Colon (tissue), 2 donors: ENCODE measurements at regions not wholly inside any gene's neighbourhood (a gene's known extent, or its start where the extent isn't known, plus 50 kb on each side); places are given as distances from the start of the nearest gene placed in this dataset.
A peak's percentile ranks its signal among the peaks of the same experiment; 100 is the strongest.
"Not testable (repeated sequence)": the region's sequence is repeated elsewhere in the genome, so short reads cannot be mapped to it uniquely, and the experiment has no call there.

Experiments
- FAIRE-seq: peaks from 2 replicates; lab custom pipeline; 2012; peaks lifted over from hg19 to GRCh38; lab: Jason Lieb, UNC
- donor health status: control.
- donor health status: control.

DNA sequence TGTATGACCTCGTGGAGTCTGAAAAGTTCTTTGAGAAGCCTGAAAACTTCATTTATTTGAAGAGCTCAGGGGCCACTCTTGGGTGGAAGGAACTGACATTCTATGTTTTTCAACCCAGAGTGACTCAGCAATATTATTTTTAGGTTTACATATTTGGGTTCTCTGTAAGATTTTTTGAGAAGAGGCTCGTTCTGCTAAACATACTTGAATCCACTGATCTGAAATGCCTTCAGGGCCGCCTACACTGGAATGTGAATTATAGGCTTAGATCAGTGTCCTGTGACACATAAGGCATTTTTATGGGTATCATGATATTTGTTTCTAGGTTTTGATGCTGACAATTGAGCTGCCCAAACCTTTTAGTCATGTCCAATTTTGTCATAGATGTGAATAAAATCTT lies 86.2 kb downstream of the PSAT1 start:
- FAIRE-seq, result no peak

- no peak for FAIRE-seq
Measured at GRCh38 chr9:78386348-78386747, 89.4 kb downstream of the PSAT1 start.

DNA sequence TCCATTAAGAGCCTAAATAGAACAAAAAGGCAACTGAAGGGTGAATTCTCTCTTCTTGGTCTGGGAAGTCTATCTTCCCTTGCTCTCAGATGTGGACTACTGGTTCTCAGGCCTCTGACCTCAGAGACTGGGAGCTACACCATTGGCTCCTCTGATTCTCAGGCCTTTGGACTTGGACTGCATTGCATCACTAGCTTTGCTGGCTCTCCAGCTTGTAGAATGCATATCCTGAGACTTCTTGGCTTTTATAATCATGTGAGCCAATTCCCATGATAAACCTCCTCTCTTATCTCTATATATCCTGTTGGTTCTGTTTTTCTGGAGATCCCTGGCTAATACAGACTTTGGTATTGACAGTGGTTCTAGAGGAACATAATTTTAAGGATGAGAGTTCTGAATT lies 89.8 kb downstream of the PSAT1 start:
- no peak for FAIRE-seq

DNA sequence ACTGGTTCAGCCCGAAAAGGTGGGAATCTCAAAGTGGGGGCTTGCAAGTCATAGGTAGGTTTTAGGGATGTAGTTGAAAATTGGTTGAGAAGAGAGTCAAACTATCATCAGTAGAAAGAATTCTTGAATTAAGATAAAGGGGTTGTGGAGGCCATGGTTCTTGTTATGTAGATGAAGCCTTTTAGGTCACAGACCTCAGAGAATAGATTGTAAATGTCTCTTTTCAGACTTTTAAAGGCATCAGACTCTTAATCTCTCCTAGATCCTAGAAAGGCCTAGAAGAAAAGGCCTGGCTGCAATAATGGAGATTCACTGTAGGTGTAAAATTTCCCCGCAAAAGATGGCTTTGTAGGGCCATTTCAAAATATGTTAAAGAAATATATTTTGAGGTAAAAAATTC lies 96.4 kb downstream of the PSAT1 start:
- FAIRE-seq, result no peak

DNA sequence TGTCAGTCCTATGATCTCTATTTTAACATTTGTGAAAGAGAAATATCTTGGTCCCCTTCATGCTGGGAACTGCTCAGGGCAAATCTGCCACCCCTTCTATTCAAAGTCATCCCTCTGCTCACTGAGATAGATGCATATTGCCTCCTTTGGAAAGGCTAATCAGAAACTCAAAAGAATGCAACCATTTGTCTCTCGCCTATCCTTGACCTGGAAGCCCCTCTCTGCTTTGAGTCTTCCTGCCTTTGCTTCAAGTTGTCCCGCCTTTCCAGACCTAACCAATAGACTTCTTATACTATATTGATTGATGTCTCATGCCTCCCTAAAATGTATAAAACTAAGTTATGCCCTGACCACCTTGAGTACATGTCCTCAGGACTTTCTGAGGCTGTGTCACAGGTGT lies 97.0 kb downstream of the PSAT1 start:
- FAIRE-seq, result no peak

DNA sequence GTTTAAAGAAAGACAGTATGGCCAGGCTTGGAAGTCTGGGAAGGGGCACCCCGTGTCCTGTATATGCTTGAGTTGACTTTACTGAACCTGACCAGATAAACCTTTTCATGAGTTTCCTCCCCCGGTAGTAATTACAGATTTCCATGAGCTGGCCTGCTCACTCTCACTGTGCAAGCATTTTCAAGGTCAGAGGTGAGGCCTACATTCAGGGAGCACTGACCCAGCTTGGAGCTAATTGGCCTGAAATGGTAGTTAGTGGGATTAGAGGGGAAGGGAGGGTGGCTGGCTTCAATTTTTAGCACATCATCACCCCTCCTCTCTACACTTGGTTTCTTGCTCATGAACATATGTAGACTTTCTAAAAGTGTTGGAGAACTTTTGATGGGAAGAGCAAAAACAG lies 99.2 kb downstream of the PSAT1 start:
- FAIRE-seq, result no peak

GRCh38 chr9:78397045-78397444 lies 100.1 kb downstream of the PSAT1 start:
- FAIRE-seq, result no peak

DNA sequence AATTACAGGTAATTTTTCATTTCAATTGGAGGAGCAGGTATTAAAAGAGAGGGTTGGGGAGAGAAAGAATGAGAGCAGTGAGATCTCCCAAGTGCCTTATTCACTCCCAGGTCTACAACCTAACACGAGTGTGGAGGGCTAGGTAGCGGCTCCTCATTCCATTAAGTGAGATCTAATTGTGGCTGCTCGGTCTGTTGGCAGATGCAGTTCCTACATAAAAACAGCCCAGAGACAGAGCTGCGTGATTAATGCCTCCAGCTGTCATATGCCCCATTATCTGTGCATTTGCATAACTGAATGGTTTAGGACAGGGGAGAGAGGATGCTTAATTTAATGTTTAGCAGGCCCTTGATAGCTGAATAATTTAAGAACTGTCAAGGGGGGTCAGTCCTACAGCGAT lies 100.5 kb downstream of the PSAT1 start:
- FAIRE-seq, result no peak

- no peak for FAIRE-seq
Measured at GRCh38 chr9:78399153-78399552, 102.2 kb downstream of the PSAT1 start.

DNA sequence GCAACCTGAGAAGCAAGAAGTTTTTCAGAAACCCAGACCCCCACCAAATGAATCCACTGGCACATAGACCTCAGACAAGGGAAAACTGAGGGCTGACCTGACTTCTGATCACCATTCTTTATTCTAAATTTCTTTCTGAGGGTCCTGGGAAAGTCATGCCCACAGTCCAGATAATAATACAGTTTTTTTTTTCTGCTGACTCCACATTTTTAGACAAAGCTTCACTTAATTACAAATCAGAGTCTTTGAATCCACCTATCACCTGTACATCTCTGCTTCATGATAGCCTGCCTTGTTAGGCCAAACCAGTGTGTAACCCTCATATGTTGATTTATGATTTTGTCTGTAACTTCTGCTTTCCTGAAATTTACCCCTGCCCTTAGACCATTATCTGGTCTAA lies 103.6 kb downstream of the PSAT1 start:
- FAIRE-seq, result no peak

DNA sequence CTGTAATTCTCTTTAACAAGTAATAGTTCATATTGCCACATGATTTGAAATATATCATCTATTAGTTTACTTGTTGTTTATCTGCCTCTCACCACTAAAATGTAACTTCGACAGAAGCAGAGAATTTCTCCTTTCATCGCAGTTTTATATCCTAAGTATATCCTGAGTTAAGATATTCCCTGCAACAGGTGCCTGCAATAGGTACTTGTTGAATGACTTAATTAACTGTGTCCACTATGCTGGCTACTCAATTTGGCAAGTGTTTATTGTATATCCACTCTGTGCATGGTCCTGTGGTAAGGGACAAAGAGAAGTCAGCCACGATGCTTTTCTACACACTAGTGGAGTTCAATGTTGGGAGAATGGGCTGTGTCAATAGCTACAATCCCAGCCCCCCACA lies 108.5 kb downstream of the PSAT1 start:
- FAIRE-seq, result no peak

- no peak for FAIRE-seq
Measured at GRCh38 chr9:78406146-78406545, 109.2 kb downstream of the PSAT1 start.

DNA sequence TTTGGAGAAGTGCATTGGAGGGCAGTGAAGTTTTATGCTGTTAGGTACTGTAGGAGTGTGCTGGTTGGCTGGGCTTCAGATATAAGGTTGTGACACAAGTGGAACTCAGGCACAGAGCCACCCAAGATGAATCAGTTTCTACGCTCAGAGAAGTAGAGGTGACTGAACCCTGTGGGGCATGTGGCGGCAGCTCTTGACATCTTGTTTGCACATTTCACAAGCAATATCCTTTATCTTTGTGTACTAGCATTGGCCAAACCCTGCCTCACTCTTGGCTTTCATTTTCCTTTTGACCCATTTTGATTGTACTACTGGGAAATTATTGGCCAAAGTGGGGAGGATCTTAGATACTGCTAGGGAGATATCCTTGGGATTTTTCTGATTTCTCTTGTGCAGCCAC lies 110.0 kb downstream of the PSAT1 start:
- FAIRE-seq, result no peak

DNA sequence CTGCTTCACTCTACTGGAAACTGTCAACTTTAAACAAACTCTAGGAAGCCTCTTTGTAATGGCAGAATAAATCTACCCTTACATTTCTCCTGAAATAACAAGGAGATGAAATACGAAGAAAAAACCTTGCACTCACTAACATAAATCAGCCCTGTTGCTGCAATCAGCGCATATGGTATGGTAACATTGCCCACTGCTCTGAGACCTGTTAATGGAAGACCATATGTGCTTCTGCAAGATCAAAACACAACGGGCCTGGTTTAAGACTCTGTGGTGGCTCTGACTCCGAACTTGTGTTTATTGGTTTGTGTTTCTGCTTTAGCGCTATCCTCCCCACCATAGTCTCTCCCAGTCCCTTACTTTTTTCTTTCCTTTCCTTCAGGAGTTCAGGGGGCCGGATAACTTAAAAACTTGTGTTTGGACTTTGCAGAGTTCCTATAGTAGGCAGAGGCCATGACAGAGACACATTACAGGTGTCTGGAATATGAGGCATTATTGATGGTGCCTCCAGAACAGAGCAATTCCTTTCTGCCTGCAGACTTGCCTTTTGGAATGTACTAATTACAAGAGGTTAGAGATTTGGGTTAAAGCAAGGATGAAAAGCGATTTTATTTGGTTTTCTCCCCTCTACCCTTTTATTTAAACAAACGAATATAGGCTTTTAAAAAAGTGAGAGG lies 110.8 kb downstream of the PSAT1 start:
- no peak for FAIRE-seq

- FAIRE-seq, result no peak
Measured at GRCh38 chr9:78408388-78408787, 111.5 kb downstream of the PSAT1 start.

DNA sequence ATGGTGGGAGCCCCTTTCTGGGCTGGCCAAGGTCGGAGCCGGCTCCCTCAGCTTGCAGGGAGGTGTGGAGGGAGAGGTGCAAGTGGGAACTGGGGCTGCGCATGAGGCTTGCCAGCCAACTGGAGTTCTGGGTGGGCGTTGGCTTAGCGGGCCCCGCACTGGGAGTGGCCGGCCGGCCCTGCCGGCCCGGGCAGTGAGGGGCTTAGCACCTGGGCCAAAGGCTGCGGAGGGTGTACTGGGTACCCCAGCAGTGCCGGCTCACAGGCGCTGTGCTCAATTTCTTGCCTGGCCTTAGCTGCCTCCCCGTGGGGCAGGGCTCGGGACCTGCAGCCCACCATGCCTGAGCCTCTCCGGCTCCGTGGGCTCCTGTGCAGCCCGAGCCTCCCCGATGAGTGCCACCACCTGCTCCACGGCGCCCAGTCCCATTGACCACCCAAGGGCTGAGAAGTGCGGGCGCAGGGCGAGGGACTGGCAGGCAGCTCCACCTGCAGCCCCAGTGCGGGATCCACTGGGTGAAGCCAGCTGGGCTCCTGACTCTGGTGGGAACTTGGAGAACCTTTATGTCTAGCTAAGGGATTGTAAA lies 113.1 kb downstream of the PSAT1 start:
- not testable (repeated sequence) for FAIRE-seq

GRCh38 chr9:78422309-78422708 lies 125.4 kb downstream of the PSAT1 start:
- no peak for FAIRE-seq

- no peak for FAIRE-seq
Measured at GRCh38 chr9:78424299-78424698, 127.4 kb downstream of the PSAT1 start.

DNA sequence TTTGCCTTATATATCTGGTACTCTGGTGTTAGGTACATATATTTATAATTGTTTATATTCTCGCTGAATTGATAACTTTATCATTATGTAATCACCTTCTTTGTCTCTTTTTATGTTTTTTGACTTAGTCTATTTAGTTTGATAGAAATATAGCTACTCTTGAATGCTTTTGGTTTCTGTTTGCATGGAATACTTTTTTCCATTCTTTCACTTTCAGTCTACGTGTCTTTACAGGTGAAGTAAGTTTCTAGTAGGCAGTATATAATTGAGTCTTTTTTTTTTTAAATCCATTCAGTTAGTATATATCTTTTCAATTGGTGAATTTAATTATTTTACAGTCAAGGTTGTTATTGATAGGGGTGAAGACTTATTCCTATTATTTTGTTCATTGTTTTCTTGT lies 131.7 kb downstream of the PSAT1 start:
- FAIRE-seq, result peak; percentile 31

GRCh38 chr9:78430387-78430786 lies 133.5 kb downstream of the PSAT1 start:
- FAIRE-seq, result no peak

GRCh38 chr9:78431039-78431438 lies 134.1 kb downstream of the PSAT1 start:
- FAIRE-seq, result not testable (repeated sequence)

DNA sequence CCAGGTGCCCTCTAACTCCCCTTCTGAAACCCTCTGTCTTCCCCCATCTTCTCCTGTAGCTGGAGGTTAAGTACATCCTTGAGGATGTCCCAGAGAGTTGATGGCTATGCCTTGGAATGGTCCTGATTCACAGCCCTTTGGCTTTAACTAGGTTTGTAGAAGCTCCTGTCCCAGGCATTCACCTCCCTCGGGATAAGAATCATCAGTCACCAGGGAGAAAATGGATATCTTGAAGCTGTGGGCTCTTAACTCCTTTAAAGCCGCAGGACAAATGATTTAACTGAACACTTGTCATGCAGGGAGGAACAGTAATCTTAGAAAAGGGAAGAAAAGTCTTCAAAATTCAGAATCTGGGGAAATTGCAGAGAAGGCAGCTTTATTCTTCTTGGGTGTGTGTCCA lies 139.9 kb downstream of the PSAT1 start:
- no peak for FAIRE-seq

- no peak for FAIRE-seq
Measured at GRCh38 chr9:78437296-78437695, 140.4 kb downstream of the PSAT1 start.

DNA sequence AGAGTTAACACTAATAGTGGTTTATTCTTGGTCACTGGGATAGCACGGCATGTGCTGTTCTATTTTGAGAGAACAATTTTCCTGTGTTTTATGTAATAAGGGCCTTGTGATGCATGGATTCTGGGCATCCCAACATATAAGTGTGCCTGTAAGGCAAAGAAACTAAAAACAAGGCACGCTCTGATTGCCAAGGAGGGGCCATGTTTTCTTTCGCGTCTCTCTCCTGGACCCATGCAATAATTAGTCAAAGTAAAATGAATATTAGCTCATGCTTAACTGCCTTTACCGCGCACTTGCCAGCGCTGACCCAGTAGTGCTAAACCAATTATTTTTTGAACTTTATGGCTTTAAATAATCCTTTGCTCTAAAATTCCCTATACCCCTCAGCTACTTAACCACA lies 140.9 kb downstream of the PSAT1 start:
- FAIRE-seq, result no peak
